GM12864 (cell line): ENCODE measurements at regions not wholly inside any gene's neighbourhood (a gene's known extent, or its start where the extent isn't known, plus 50 kb on each side); places are given as distances from the start of the nearest gene placed in this dataset.

Source experiments
- DNase-seq: peaks from one replicate; pipeline ENCODE4 v3.0.0-alpha.2; 2011; ENCODE audit warnings: low read depth
- H3K4me3 ChIP-seq: 2 replicates; pipeline ENCODE4 v1.5.1; 2011; ENCODE audit warnings: mild to moderate bottlenecking, low read depth, low read length, control low read depth
- CTCF ChIP-seq: IDR thresholded peaks from 2 replicates; pipeline ENCODE4 v1.5.1; 2011; ENCODE audit warnings: low read depth, mild to moderate bottlenecking, moderate library complexity, low read length, control low read depth, inconsistent platforms; ENCODE audit errors: missing control alignments

- H3K4me3 ChIP-seq: no peak overlapping the region
- no peak for DNase-seq
- no peak for TF ChIP-seq CTCF
These were observed 53.6 kb upstream of the SSX2IP start for GRCh38 chr1:84743896-84744295.

GRCh38 chr1:84742653-84743052 lies 52.4 kb upstream of the SSX2IP start:
- no peak for DNase-seq
- no peak overlapping the region for H3K4me3 ChIP-seq
- TF ChIP-seq CTCF: no peak

- no peak overlapping the region for H3K4me3 ChIP-seq
- no peak for TF ChIP-seq CTCF
- no peak for DNase-seq
These were observed 49.9 kb upstream of the SSX2IP start for GRCh38 chr1:84740050-84740714.
